HG03432 (cell line): ENCODE measurements at regions not wholly inside any gene's neighbourhood (a gene's known extent, or its start where the extent isn't known, plus 50 kb on each side); places are given as distances from the start of the nearest gene placed in this dataset.

Source experiments
- ATAC-seq: cut with Tn5 transposase; IDR thresholded peaks from one replicate; pipeline ENCODE4 v1.9.1; 2021; ENCODE audit warnings: mild to moderate bottlenecking, moderate library complexity; ENCODE audit not compliant: unreplicated experiment

- ATAC-seq = no peak
Observed at GRCh38 chr2:221640686-221641085, 68.6 kb upstream of the EPHA4 start.

DNA sequence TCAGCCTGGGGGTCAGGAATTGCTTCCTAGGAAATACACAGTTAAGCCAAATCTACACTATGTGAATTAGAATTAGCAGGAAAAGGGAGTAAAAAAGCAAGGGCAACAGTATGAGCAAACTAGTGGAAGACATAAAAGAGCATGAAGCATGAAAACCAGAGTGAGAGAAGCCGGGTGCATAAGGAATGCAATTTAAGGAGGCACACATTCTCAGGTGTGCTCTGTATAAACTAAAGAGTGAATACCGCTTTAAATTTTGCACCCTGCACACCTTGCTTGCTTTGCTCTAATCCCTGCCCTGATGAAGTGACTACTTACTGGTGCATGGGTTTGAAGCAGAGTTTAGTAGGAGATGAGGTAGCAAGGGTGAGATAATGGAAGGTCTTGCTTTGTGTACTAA is 65.7 kb upstream of the EPHA4 start:
- ATAC-seq = no peak

- no peak for ATAC-seq
Observed at GRCh38 chr2:221635949-221636348, 63.8 kb upstream of the EPHA4 start.

DNA sequence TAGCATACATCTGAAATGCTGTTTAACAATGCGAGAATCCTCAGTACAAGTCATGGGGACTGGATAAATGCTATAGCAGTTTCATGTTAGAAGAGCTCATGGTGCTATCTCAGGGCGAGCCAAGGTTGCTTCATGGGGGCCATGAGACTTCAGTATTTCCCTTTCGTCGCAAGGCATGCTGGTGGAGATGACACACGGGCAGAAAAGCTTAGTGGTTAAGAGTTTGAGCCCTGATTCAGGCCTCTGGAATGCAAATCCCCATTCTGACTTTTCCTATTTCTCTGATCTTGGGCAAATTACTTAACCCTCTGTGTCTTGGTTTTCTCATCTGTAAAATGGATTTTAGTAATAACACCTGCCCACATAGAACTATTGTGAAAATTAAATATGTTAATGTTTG is 57.4 kb upstream of the EPHA4 start:
- no peak for ATAC-seq

GRCh38 chr2:221624475-221624874 is 52.4 kb upstream of the EPHA4 start:
- ATAC-seq = no peak
